ENCODE measurements at regions not wholly inside any gene's neighbourhood (a gene's known extent, or its start where the extent isn't known, plus 50 kb on each side); places are given as distances from the start of the nearest gene placed in this dataset.

GRCh38 chr1:119227456-119227855 is 87.0 kb upstream of the WARS2 start:
- TF ChIP-seq POLR2AphosphoS5 (IDR thresholded peaks at IDR 0.05; ENCODE audit: low read depth, low read length): no peak
- TF ChIP-seq EP300 (IDR thresholded peaks at IDR 0.05; ENCODE audit: borderline replicate concordance in 1 of 2, low read depth in 1 of 2, low read length in 1 of 2): no peak
- TF ChIP-seq PBX3 (IDR thresholded peaks at IDR 0.05): no peak
- no peak for TF ChIP-seq CTCF (IDR thresholded peaks at IDR 0.05)
- TF ChIP-seq REST (IDR thresholded peaks at IDR 0.05; ENCODE audit: low read depth, low read length): no peak
- no peak for TF ChIP-seq RCOR1 (IDR thresholded peaks at IDR 0.05; ENCODE audit: low read length)
- TF ChIP-seq TEAD4 (IDR thresholded peaks at IDR 0.05; ENCODE audit: borderline replicate concordance, insufficient read depth): no peak
